Stimulated activated CD8-positive, alpha-beta memory T cell treated with anti-CD3 and anti-CD28 coated beads, Interleukin-4, amount 100 ng/mL, for 4 hours (primary cell): ENCODE measurements at regions not wholly inside any gene's neighbourhood (a gene's known extent, or its start where the extent isn't known, plus 50 kb on each side); places are given as distances from the start of the nearest gene placed in this dataset.

Source experiments
- DNase-seq, 2 donors: peaks; one replicate each; pipeline ENCODE4 v3.0.0-alpha.2; 2020; ENCODE audit warnings: low read depth in 2 of 2, low spot score in 1 of 2

DNA sequence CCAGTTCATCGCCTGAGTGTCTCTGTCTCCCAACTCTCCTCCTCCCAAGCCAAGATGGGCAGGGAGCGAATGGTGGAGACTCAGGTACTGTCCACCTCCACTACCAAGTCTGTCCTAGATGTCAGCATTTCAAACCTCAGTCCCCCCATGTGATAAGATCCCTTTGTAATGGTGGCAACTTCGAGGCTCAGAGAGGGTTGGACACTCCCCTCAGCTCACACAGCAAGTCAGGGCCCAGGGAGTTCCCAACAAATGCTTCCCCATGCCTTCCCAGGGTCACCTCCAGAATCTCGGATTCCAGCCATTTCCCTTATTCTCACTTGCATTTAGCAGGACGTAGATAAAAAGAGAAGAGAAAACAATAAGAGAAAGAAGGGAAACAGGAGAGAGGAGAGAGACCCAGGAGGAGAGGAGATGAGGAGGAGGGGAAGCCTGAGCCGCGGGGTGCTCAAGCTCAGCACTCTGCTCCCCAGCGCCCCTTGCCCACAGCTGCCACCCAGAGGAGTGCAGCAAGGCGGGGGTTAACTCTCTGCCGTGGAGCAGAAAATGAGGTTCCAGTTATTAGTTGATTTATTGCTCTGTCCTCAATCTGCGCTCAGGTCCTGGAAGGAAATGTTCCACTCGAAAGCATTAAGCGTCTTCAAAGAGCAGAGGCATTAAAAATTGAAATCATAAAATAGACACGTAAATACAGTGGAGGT, 84.1 kb upstream of the LINGO1 start:
- no peak for DNase-seq

DNA sequence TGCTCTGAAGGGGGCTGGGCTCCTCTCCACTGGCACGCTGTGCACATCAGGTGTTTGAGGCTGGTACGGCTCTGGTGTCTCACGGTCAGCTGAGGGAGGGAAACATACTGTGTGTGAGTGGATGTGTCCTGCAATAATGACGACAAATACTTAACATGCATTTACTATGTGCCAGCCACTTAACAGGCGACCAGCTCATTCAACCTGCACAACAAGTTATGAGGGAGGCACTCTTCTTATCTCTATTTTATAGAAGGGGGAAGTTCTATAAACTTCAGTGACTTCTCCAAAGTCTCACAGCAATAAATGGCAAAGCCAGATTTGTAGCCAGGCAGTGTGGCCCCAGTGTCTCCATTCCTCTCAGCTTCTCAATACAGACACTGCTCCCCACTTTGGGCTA, 83.1 kb upstream of the LINGO1 start:
- DNase-seq, result no peak

DNA sequence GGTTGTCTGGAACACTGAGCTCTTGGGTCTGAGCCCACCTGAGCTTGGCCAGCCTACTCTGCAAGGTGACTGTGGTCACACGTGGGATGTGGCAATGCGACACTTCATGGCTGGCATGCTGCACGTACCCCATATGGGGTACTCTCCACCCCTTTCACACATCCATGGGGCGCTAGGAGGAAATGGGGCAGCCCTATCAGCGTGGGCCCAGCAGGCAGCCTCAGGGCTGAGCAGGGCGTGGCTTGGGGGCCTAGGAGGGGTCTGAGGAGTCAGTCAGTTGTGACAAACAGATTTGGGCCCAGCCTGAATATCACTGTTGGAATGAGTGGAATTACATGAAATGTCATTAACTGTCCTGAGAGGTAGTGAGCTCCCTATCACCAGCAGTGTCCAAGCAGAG, 82.3 kb upstream of the LINGO1 start:
- DNase-seq, result no peak

DNA sequence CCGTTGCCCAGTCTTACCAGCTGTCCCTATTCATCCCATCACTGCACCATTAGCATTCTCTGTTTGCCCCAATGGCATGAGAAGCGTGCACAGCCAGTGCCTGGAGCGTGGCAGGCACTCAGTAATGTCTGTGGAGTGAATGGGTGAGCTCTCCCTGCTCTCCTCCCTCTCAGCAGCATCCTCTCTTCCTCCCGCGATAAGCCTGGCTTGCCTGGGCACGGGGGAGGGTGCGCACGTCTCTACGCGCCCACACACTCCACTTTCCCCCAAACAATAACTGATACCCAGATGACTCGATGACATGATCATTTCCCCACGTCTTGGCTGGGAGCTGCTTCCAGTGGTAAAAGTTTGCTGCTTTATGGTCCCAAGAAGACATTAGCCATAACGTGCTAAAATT, 81.8 kb upstream of the LINGO1 start:
- DNase-seq, result no peak

DNA sequence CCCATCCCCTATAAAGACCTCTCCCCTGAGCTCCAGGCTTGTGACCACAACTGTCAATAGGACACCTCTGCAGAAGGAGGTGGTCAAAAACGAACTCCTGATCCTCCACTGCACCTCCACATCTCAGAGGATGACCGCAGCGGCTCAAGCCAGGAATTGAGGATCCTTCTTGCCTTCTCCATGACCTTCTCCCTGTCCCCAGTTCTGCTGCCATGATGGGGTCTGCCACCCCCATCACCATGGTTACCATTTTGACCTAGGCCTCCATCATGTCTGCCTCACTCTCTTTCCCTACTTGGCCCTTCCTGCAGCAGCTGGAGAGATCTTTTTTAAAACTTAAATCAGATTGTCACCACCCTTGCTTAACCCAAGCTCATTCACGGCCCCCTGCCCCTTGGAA, 81.3 kb upstream of the LINGO1 start:
- DNase-seq, result no peak

DNA sequence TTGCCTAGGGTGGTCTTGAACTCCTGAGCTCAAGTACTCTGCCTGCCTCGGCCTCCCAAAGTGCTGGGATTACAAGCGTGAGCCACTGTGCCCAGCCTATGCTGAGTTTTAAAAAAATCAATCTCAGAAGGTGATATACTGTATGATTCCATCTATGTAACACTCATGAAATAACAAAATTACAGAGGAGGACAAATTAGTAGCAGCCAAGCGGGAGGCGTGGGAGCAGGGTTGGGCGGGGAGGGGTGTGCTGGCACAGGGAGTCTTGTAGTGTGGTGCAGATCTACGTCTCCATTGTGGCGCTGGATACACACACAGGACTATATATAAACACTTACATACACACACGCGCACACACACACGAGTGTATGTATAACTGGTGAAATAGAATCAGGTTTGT, 80.6 kb upstream of the LINGO1 start:
- DNase-seq, result no peak

DNA sequence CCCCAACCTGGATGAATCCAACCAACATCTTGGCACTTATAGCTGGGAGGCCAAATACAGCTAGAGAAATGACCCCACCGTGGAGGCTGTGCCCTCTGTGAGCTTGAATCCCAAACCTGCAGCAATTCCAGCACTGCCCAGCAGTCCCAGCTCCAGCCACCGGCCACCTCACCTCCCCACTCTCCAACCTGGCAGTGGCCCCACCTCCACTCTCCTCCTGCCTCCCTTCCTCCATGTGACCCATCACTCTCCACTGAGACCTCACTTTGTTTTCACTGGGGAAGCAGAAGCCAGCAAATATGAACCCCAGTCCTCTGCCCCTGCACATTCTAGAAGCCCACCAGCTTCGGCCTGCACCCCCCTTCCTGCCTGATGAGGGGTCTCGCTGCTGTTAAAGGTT, 79.7 kb upstream of the LINGO1 start:
- no peak for DNase-seq

DNA sequence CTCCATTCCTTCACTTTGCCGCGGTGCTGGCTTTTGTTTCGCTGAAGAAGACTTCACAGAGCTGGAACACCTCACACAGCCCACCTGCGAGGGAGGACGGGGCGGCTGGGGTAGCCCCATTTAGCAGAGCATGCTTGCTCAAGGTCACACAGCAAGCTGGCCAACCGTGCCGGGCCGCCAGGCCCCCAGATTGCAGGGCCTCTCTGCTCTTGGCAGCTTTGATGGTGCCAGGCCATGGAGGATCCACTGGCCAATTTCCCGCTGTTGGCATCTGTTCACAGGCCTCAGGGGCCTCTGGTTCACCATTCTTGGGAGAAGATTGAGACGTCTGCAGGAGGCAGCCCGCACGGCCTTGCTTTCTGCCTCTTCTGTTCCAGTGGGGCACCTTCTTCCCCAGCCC, 77.9 kb upstream of the LINGO1 start:
- DNase-seq, result no peak

DNA sequence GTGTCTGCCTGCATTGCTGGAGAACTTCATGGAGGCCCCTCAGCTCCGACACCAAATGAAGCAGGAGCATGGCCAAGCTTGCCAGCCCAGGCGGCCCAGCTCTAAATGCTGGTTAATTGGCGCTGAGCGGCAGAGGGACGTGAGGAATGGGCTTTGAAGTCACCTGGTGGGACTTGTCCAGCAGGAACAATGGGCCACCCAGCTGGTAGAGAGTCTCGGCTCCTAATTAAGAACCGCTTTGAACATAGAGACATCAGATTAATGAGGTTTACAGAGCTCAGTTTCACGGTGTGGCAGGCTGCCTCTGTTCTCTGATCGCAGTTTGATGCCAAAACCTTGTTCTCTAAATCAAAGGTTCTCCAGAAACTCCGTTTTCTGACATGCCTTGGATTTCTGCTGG, 77.5 kb upstream of the LINGO1 start:
- no peak for DNase-seq

DNA sequence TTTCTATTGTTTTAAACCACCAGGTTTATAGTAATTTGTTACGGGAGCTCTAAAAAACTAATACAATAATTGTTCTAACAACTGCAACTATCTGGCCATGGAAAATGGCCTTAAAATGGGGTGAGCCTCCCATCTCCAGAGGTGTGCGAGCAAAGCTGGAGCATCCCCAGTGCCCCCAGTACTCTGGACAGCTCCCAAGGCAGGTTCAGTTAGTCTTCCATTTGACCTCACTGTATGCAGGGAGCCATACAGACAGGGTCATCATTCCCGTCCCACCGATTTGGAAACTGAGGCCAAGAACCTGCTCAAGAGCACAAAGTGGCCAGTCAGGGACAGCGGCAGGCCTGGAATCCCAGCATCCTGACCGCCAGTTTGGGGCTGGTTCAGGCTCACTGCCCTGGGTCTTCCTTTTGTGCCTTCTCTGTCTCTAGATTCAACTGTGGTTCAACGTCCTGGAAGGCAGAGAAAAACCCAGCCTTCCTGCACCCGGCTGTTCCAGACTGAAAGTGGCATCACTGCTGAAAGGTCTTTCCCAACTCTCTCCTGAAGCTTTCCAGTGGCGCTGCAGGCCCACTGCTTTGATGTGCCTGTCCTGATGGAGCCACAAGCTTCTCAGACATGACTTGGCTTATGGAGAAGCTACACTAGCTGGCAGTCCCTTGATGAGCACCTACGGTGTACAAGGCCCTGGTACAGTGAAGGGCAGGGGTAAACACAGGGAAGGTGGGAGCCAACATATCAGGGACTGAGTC, 76.6 kb upstream of the LINGO1 start:
- no peak for DNase-seq

DNA sequence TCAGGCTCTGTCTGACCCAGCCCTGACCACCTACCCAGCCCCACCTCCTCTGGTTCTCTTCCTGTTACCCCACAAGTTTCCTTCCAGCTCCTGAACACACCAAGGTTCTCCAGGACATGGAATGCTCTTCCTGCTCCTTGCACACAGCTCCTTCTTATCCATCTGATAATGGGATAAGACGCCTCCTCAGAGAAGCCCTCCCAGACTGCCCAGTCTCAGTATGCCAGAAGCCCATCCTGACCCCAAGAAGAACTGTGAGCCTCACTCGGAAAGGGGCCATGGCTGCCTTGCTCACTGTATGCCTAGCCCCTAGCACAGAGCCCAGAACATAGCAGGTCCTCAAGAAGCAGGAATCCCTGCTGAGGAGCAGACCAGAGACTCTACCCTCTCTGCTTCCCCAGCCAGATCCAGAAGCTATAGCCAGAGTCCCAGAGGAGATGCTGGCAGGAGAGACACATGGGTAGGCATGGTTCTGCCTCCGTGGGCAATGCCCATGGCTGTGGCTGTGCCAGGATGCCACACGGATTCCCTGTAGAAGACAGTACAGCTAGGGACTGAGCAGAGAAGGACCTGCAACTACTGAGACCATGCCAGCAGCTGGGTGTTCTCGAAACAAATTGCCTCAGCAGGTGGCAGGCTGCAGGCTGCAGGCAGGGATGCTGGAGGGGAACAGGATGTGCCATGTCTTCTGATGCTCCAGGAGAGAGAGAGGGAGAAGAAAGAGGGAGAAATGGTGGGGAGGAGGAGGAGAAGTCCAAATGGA, 74.0 kb upstream of the LINGO1 start:
- DNase-seq, result no peak

DNA sequence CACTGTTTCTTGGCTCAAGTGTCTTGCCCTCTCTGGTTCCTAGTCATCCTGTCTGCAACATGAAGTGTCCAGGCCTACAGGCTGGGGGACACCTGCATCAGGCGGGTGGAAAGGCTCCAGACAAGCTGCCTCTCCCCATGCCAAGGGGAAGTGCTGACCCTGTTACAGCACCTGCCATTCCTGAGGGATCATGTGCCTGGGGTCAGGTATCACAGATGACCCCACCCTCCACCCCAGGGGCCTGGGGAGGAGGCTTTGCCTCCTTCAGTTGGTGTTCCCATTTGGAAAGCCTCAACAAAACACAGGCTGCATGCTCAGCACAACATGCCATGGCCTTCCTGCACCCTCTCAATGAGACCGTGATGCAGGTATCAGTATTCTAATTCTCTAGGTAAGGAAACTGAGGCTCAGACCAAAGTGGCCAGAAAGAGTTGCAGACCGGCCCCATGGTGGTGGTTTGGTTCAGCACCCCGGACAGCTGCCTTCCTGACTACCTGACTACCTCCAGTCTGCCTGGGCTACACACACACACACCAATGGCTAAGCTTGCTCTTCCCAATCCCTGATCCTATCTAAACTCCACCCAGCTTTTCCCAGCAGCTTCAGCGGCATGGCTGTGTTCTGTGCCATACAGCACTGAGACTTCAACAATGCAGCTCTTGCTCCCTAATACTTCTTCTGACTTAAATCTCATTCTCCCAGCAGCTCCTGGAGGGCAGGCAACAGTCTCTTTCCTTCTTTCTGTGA, 69.7 kb upstream of the LINGO1 start:
- no peak for DNase-seq

DNA sequence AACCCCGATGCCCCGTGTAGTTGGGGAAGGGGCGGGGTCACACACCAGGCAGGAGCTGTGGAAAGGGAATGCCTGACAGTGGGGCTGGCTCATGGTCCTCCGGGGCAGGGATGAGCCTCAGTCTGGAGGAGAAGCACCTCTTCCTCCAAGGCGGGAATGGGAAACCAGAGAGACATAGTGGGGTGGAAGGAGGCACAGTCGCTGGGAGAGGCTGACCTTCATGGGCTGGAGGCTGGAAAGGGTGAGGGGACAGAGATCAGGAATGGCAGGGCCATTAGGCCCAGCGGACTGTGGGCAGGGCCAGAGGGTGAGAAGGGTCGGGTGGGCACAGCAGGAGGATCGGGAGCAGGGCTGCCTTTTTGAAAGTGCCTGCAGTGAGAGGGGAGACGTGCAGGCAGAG, 65.8 kb upstream of the LINGO1 start:
- DNase-seq, result no peak

DNA sequence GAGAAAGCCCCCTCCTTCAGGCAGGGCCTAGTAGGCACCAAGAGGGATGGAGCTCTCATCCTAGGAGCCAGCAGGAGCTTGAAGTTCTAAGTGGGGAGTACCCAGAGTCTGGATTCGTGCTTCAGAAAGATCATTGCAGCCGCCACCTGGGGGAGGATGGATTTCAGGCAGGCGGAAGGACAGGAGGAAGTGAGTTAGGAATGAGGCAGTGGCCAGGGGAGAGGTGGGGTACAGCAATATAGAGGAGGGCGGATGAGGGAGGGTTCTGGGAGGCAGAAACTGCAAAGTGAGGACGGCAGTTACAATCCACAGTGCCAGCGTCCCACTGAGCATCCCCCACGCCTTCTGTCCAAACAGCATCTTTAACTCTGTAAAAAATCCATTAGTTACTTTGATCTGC, 65.2 kb upstream of the LINGO1 start:
- DNase-seq, result no peak

DNA sequence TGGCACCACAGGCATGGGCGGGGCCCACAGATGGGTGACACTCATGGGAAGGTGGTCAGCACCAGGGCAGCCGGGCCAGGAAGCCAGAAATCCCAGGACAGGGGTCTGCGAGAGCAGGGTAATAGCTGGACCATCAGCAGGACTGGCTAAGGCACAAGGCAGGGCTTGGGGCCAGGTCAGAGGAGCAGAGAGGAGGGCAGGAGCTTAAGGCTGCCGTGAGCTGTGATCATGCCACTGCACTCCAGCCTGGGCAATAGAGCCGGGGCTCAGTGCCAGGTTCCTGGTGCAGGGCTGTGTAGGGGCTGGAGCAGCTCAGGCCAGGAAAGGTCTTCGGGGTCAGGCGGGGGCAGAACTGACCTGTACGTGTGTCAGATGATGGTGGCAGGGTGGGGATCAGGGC, 64.2 kb upstream of the LINGO1 start:
- DNase-seq, result no peak

DNA sequence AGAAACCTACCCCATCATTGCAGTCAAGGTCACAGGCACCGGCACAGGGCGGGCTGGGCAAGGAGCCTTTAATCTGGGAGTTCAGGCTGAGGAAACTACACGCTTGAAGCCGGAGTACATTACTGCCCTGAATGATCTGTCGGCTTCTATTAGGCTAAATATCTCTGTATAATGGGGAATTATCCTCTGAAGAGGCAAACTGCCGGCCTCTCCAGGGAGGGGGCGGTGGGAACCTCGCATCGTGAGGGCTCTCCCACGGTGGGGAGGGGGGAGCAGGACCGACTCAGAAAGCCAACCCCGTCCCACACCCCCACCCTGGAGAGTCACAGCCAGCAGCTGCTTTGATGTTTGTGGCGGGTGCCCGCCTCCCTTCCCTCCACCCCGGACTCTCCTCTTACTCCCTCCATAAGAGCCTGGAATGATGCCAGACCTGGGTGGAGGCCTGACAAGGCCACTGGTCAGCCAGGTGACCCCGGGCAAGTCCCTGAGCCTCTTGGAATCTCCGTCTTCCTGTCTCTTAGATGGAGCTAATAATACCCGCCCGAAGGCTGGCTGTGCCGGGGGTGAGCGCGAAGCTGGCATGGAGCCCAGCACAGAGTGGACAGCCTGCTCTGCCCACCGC, 63.4 kb upstream of the LINGO1 start:
- no peak for DNase-seq

DNA sequence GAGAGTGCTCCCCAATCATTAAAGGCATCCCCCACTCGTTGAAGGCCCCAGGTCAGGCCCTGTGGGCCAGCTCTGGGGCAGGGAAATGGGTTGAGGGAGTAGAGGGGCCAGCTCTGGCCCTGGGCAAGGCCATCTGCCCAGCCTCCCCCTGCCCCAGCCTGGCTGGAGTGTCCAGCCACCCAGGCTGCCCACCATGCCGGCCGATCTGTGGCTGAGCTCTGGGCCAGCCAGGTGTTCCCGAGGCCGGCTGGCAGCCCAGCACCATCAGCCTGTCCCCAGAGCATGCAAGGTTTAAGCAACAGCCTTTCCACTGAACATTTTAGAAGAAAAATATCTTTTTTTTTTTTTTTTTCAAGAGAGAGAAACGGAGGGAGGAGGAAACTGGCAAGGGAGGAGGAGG, 62.8 kb upstream of the LINGO1 start:
- DNase-seq, result no peak

DNA sequence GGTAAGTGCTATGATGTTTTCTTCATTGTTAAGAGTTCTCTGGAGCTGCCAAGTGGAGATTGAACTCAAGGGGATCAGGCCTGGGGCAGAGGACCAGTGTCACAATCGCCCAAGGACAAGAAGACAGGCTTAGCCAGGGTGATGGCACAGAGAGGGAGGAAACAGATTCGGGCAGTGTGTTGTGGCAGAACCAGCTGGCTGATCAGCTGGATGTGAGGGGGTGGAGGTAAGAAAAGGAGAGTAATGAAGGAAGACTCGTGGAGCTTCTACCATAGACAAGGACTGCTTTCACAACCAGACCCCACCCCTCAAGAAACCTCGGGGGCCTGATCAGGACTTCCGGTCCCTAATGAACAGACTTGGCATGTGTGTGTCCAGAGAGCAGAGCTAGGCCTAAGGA, 60.9 kb upstream of the LINGO1 start:
- no peak for DNase-seq

DNA sequence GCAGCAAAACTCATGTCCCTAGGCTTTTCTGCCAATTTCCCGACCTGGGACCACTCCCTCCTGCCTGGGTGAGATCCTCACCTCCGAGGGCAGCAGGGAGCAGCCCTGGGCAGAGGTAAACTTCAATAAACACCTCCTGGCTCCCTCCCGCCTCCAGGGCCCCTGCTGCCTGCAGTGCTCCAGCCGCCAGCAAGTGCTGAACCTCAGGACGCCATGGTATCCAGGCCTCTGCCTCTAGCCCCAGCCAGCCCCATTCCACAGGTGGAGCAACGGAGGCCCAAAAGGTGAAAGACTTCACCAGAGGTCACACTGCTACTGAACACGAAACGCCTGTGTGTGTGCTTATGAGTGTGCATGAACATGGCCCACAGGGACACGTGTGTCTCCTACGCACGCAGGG, 59.9 kb upstream of the LINGO1 start:
- DNase-seq, result no peak

DNA sequence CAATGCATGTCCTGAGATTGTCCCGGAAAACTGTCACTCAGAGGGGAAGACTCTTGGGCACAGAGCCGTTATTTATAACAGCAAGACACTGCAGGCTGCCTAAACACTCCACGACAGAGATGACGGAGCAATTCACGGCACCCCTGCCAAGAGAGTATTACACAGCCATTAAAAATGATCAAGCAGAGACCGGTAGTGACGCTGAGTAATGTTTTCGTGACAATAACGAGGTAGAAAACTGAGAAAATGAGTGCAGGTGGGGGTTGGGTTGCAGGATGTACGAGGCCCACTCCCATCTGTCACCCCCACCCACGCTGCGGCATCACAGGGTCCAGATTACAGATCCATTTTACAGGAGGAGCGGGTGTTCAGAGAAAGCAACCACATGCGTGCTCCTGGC, 58.9 kb upstream of the LINGO1 start:
- DNase-seq, result no peak

DNA sequence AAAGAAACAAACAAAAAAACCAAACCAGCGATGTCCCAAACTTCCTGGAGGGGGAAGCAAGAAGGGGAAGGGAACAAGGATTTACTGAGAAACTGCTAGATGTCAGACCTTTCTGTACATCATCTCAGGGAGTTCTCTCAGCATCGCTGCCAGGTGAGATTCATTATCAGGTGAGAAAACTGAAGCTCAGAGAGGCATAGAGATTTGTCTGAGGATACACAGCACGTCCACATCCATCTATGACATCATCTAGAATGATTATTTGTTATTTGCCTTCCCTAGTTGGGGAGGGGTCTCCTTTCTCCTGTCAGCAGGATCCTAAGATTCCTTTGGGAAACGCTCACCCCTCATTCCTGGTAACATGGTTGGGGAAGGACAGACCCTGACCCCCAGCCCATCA, 57.1 kb upstream of the LINGO1 start:
- DNase-seq, result no peak
